GM23248 (cell line): ENCODE measurements at regions not wholly inside any gene's neighbourhood (a gene's known extent, or its start where the extent isn't known, plus 50 kb on each side); places are given as distances from the start of the nearest gene placed in this dataset.

ENCODE experiments used
- EZH2 ChIP-seq: fragments of 200-600 bp; sonication (generic); IDR thresholded peaks from 2 replicates; pipeline ENCODE4 v1.6.1; 2018; ENCODE audit warnings: antibody characterized with exemption, mild to moderate bottlenecking; ENCODE audit not compliant: insufficient read depth, poor library complexity, severe bottlenecking
- EZH2phosphoT487 ChIP-seq: fragments of 200-600 bp; sonication (generic); IDR thresholded peaks from 2 replicates; pipeline ENCODE4 v1.6.1; 2018; ENCODE audit warnings: antibody characterized with exemption, moderate library complexity, mild to moderate bottlenecking, low read depth; ENCODE audit not compliant: insufficient read depth

- TF ChIP-seq EZH2 (no peak), EZH2phosphoT487 (no peak)
Measured at GRCh38 chr5:148769941-148770340, 56.5 kb upstream of the ADRB2 start.
